ENCODE measurements at regions not wholly inside any gene's neighbourhood (a gene's known extent, or its start where the extent isn't known, plus 50 kb on each side); places are given as distances from the start of the nearest gene placed in this dataset.
"Not testable (repeated sequence)": the region's sequence is repeated elsewhere in the genome, so short reads cannot be mapped to it uniquely, and the experiment has no call there.

DNA sequence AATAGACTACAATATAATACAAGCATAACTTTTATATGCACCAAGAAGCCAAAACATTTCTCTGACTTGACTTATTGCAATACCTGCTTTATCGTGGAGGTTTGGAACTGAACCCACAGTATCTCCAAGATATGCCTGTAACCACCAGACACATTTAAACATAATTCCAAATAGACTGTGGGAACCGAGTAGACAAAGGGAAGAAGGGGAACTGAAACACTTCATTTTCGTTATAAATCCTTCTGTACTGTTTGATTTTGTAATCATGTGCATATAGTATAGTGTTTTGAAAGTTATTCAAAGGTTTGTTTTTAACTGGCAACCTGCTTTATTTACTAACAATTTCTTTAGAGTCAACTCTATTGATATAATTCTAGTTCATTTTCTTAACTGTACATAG is 154.9 kb upstream of the BEND6 start:
- Histone ChIP-seq H3K9me3 (ENCODE audit: control insufficient read depth, low read length) (no peaks in the 10 kb centered on the region), H3K36me3 (ENCODE audit: control insufficient read depth, insufficient read depth, low read length, severe bottlenecking) (no peaks in the 10 kb centered on the region), H3K4me3 (ENCODE audit: low read length) (no peak overlapping the region), H3K27me3 (replicated peaks; ENCODE audit: control insufficient read depth, insufficient read depth, low read length) (no peaks in the 10 kb centered on the region), H3K4me1 (ENCODE audit: control insufficient read depth, insufficient read depth, low read length) (peaks cover 77% of the 10 kb centered on the region), H3K9ac (ENCODE audit: low read length) (no peak overlapping the region)
- DNase-seq (ENCODE audit: low read depth), result no peak

DNA sequence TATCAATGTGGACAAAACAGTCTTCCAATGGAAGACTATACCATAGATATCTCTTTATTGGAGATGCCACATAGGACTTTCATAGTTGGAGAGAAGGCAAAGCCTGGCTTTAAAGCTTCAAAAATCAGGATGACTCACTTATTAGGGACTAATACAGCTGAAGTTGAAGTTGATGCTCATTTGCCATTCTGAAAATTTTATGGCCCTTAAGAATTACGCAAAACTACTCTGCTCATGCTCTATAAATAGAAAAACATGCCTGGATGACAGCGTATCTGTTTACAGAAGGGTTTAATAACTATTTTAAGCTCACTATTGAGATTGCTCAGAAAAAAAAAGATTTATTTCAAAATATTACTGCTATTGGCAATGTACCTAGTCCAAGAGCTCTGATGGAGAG is 155.5 kb upstream of the DST start:
- Histone ChIP-seq H3K4me3 (ENCODE audit: low read length) (peak overlapping the region; percentile 15), H3K27me3 (replicated peaks; ENCODE audit: control insufficient read depth, insufficient read depth, low read length) (no peaks in the 10 kb centered on the region), H3K4me1 (ENCODE audit: control insufficient read depth, insufficient read depth, low read length) (peaks cover 78% of the 10 kb centered on the region), H3K9ac (ENCODE audit: low read length) (no peak overlapping the region), H3K9me3 (ENCODE audit: control insufficient read depth, low read length) (no peaks in the 10 kb centered on the region), H3K36me3 (ENCODE audit: control insufficient read depth, insufficient read depth, low read length, severe bottlenecking) (no peaks in the 10 kb centered on the region)
- no peak for DNase-seq (ENCODE audit: low read depth)

GRCh38 chr6:56796196-56796532 is 153.5 kb upstream of the DST start:
- Histone ChIP-seq H3K4me3 (ENCODE audit: low read length) (peak overlapping the region; percentile 21), H3K27me3 (replicated peaks; ENCODE audit: control insufficient read depth, insufficient read depth, low read length) (no peaks in the 10 kb centered on the region), H3K36me3 (ENCODE audit: control insufficient read depth, insufficient read depth, low read length, severe bottlenecking) (no peaks in the 10 kb centered on the region), H3K9me3 (ENCODE audit: control insufficient read depth, low read length) (no peaks in the 10 kb centered on the region), H3K4me1 (ENCODE audit: control insufficient read depth, insufficient read depth, low read length) (peaks cover 63% of the 10 kb centered on the region), H3K9ac (ENCODE audit: low read length) (no peak overlapping the region)
- no peak for DNase-seq (ENCODE audit: low read depth)

- DNase-seq (ENCODE audit: low read depth), result no peak
- no peaks in the 10 kb centered on the region for H3K36me3 ChIP-seq (ENCODE audit: control insufficient read depth, insufficient read depth, low read length, severe bottlenecking)
- no peak overlapping the region for H3K9ac ChIP-seq (ENCODE audit: low read length)
- H3K4me3 ChIP-seq (ENCODE audit: low read length), result peak overlapping the region; percentile 21
- no peaks in the 10 kb centered on the region for H3K27me3 ChIP-seq (replicated peaks; ENCODE audit: control insufficient read depth, insufficient read depth, low read length)
- no peaks in the 10 kb centered on the region for H3K9me3 ChIP-seq (ENCODE audit: control insufficient read depth, low read length)
- H3K4me1 ChIP-seq (ENCODE audit: control insufficient read depth, insufficient read depth, low read length), result peaks cover 63% of the 10 kb centered on the region
These were observed 152.9 kb upstream of the DST start for GRCh38 chr6:56795466-56796195.

GRCh38 chr6:56794421-56794820 is 151.7 kb upstream of the DST start:
- H3K27me3 ChIP-seq (replicated peaks; ENCODE audit: control insufficient read depth, insufficient read depth, low read length), result no peaks in the 10 kb centered on the region
- no peak overlapping the region for H3K9ac ChIP-seq (ENCODE audit: low read length)
- no peaks in the 10 kb centered on the region for H3K9me3 ChIP-seq (ENCODE audit: control insufficient read depth, low read length)
- no peak overlapping the region for H3K4me3 ChIP-seq (ENCODE audit: low read length)
- DNase-seq (ENCODE audit: low read depth), result no peak
- H3K36me3 ChIP-seq (ENCODE audit: control insufficient read depth, insufficient read depth, low read length, severe bottlenecking), result no peaks in the 10 kb centered on the region
- peaks cover 75% of the 10 kb centered on the region for H3K4me1 ChIP-seq (ENCODE audit: control insufficient read depth, insufficient read depth, low read length)

- no peak for DNase-seq (ENCODE audit: low read depth)
- no peaks in the 10 kb centered on the region for H3K36me3 ChIP-seq (ENCODE audit: control insufficient read depth, insufficient read depth, low read length, severe bottlenecking)
- no peaks in the 10 kb centered on the region for H3K9me3 ChIP-seq (ENCODE audit: control insufficient read depth, low read length)
- peaks cover 70% of the 10 kb centered on the region for H3K4me1 ChIP-seq (ENCODE audit: control insufficient read depth, insufficient read depth, low read length)
- no peak overlapping the region for H3K9ac ChIP-seq (ENCODE audit: low read length)
- H3K27me3 ChIP-seq (replicated peaks; ENCODE audit: control insufficient read depth, insufficient read depth, low read length), result no peaks in the 10 kb centered on the region
- no peak overlapping the region for H3K4me3 ChIP-seq (ENCODE audit: low read length)
These were observed 151.2 kb upstream of the DST start for GRCh38 chr6:56793938-56794337.

GRCh38 chr6:56790414-56790813 is 147.7 kb upstream of the DST start:
- Histone ChIP-seq H3K4me3 (ENCODE audit: low read length) (no peak overlapping the region), H3K9me3 (ENCODE audit: control insufficient read depth, low read length) (no peaks in the 10 kb centered on the region), H3K4me1 (ENCODE audit: control insufficient read depth, insufficient read depth, low read length) (peaks cover 41% of the 10 kb centered on the region), H3K27me3 (replicated peaks; ENCODE audit: control insufficient read depth, insufficient read depth, low read length) (no peaks in the 10 kb centered on the region), H3K36me3 (ENCODE audit: control insufficient read depth, insufficient read depth, low read length, severe bottlenecking) (no peaks in the 10 kb centered on the region), H3K9ac (ENCODE audit: low read length) (no peak overlapping the region)
- DNase-seq (ENCODE audit: low read depth), result no peak

- Histone ChIP-seq H3K9ac (ENCODE audit: low read length) (no peak overlapping the region), H3K4me3 (ENCODE audit: low read length) (no peak overlapping the region), H3K27me3 (replicated peaks; ENCODE audit: control insufficient read depth, insufficient read depth, low read length) (no peaks in the 10 kb centered on the region), H3K9me3 (ENCODE audit: control insufficient read depth, low read length) (no peaks in the 10 kb centered on the region), H3K36me3 (ENCODE audit: control insufficient read depth, insufficient read depth, low read length, severe bottlenecking) (no peaks in the 10 kb centered on the region), H3K4me1 (ENCODE audit: control insufficient read depth, insufficient read depth, low read length) (peaks cover 35% of the 10 kb centered on the region)
- no peak for DNase-seq (ENCODE audit: low read depth)
These were observed 147.2 kb upstream of the DST start for GRCh38 chr6:56789879-56790278.

DNA sequence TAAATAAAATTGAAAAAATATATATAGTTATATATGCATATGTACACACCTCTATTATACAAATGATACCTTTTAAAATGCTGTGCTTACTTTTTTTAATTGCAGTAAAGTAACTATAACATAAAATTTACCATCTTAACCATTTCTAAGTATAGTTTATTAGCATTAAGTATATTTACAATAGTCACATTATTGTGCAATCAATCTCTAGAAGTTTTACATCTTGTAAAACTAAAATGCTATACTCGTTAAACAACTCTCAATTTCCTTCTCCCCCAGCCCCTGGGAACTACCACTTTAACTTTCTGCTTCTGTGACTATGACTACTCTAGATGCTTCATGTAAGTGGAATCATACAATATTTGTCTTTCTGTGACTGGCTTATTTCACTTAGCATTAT is 146.7 kb upstream of the DST start:
- Histone ChIP-seq H3K9ac (ENCODE audit: low read length) (no peak overlapping the region), H3K9me3 (ENCODE audit: control insufficient read depth, low read length) (no peaks in the 10 kb centered on the region), H3K36me3 (ENCODE audit: control insufficient read depth, insufficient read depth, low read length, severe bottlenecking) (no peaks in the 10 kb centered on the region), H3K27me3 (replicated peaks; ENCODE audit: control insufficient read depth, insufficient read depth, low read length) (no peaks in the 10 kb centered on the region), H3K4me3 (ENCODE audit: low read length) (no peak overlapping the region), H3K4me1 (ENCODE audit: control insufficient read depth, insufficient read depth, low read length) (peaks cover 30% of the 10 kb centered on the region)
- no peak for DNase-seq (ENCODE audit: low read depth)

DNA sequence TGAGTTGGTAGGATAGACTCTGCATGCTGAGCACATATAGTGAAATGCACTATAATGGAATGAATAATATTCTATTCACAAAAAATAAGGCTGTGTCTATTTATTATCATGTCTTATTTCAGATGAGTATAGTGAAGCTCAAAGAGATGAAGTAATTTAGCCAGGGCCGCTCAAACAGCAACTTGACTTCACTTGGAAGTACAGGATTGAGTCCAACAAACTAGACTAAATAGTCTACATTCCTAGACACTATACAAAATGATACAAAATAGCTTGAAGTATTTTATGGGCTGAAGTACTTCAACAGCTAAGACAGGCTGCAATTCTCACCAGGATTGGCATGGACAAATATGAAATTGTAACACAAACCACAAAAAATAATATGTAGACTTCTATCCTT is 144.5 kb upstream of the DST start:
- Histone ChIP-seq H3K27me3 (replicated peaks; ENCODE audit: control insufficient read depth, insufficient read depth, low read length) (no peaks in the 10 kb centered on the region), H3K9me3 (ENCODE audit: control insufficient read depth, low read length) (no peaks in the 10 kb centered on the region), H3K36me3 (ENCODE audit: control insufficient read depth, insufficient read depth, low read length, severe bottlenecking) (no peaks in the 10 kb centered on the region), H3K4me1 (ENCODE audit: control insufficient read depth, insufficient read depth, low read length) (peaks cover 18% of the 10 kb centered on the region), H3K9ac (ENCODE audit: low read length) (no peak overlapping the region), H3K4me3 (ENCODE audit: low read length) (no peak overlapping the region)
- no peak for DNase-seq (ENCODE audit: low read depth)

DNA sequence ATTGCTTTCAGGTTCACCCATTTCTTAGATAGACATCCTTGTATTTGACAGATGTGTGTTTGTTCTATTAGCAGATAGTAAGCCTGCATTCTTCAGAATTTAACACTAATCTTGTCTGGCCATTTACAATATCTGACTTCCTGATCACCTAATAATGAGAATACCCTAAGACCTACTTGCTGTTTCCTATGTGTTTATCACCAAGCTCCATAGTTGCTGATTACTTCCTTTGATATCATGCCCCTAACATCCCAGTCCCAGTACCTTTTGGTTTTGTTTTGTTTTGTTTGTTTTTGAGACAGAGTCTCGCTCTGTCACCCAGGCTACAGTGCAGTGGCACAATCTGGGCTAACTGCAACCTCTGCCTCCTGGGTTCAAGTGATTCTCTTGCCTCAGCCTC is 143.6 kb upstream of the DST start:
- Histone ChIP-seq H3K27me3 (replicated peaks; ENCODE audit: control insufficient read depth, insufficient read depth, low read length) (no peaks in the 10 kb centered on the region), H3K4me1 (ENCODE audit: control insufficient read depth, insufficient read depth, low read length) (peaks cover 18% of the 10 kb centered on the region), H3K4me3 (ENCODE audit: low read length) (no peak overlapping the region), H3K36me3 (ENCODE audit: control insufficient read depth, insufficient read depth, low read length, severe bottlenecking) (no peaks in the 10 kb centered on the region), H3K9ac (ENCODE audit: low read length) (no peak overlapping the region), H3K9me3 (ENCODE audit: control insufficient read depth, low read length) (no peaks in the 10 kb centered on the region)
- no peak for DNase-seq (ENCODE audit: low read depth)

GRCh38 chr6:56785536-56785935 is 142.8 kb upstream of the DST start:
- not testable (repeated sequence) for H3K9me3 ChIP-seq (ENCODE audit: control insufficient read depth, low read length); H3K4me3 ChIP-seq (ENCODE audit: low read length); H3K27me3 ChIP-seq (replicated peaks; ENCODE audit: control insufficient read depth, insufficient read depth, low read length); DNase-seq (ENCODE audit: low read depth); H3K9ac ChIP-seq (ENCODE audit: low read length); H3K36me3 ChIP-seq (ENCODE audit: control insufficient read depth, insufficient read depth, low read length, severe bottlenecking)
- peaks cover 17% of the 10 kb centered on the region for H3K4me1 ChIP-seq (ENCODE audit: control insufficient read depth, insufficient read depth, low read length)

All from adipocyte (in vitro differentiated cells).